ENCODE measurements at regions not wholly inside any gene's neighbourhood (a gene's known extent, or its start where the extent isn't known, plus 50 kb on each side); places are given as distances from the start of the nearest gene placed in this dataset.

GRCh38 chr2:3137651-3138300, 239.8 kb downstream of the EIPR1 start:
- TF ChIP-seq, protein P1, sequence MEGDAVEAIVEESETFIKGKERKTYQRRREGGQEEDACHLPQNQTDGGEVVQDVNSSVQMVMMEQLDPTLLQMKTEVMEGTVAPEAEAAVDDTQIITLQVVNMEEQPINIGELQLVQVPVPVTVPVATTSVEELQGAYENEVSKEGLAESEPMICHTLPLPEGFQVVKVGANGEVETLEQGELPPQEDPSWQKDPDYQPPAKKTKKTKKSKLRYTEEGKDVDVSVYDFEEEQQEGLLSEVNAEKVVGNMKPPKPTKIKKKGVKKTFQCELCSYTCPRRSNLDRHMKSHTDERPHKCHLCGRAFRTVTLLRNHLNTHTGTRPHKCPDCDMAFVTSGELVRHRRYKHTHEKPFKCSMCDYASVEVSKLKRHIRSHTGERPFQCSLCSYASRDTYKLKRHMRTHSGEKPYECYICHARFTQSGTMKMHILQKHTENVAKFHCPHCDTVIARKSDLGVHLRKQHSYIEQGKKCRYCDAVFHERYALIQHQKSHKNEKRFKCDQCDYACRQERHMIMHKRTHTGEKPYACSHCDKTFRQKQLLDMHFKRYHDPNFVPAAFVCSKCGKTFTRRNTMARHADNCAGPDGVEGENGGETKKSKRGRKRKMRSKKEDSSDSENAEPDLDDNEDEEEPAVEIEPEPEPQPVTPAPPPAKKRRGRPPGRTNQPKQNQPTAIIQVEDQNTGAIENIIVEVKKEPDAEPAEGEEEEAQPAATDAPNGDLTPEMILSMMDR (IDR thresholded peaks at IDR 0.05): no peak
- TF ChIP-seq POLR2A (IDR thresholded peaks at IDR 0.05): no peak

Measured in right lobe of liver (tissue), 4 donors.